ENCODE measurements at regions not wholly inside any gene's neighbourhood (a gene's known extent, or its start where the extent isn't known, plus 50 kb on each side); places are given as distances from the start of the nearest gene placed in this dataset.

DNA sequence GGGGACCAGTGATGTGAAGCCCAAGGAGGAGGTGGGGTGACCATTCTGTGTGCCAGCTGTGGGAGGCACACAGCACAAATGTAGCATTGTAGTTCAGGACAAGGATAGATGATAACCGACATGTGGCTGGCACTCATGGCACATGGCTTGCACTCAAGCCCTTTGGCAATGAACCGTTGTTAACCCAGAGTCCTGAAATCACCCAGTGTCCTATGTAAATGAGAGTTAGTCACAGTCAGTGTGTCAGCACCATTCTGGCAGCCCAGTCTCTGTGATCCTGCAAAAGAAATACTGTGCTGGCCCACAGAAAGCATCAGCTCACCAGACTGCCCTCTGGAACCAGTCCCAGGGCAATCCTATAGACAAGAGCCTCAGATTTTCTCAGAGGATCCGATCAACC, 339.3 kb downstream of the MID1IP1 start:
- H3K79me1 ChIP-seq (ENCODE audit: insufficient read depth, low read depth, low read length, poor library complexity, severe bottlenecking), result no peaks in the 10 kb centered on the region

More for the DNA sequence above, 339.3 kb downstream of the MID1IP1 start:
- H2BK120ac ChIP-seq (ENCODE audit: low read depth, low read length, poor library complexity, severe bottlenecking), result no peak overlapping the region
- no peak overlapping the region for H2AFZ ChIP-seq (ENCODE audit: low read length)
- no peak overlapping the region for H3K27ac ChIP-seq (ENCODE audit: insufficient read length, low read depth, low read length)
- no peak overlapping the region for H4K5ac ChIP-seq (ENCODE audit: insufficient read length, low read depth, low read length)
- H3K36me3 Mint-ChIP-seq (ENCODE audit: insufficient read depth in 1 of 3, low read depth in 3 of 3), result peaks cover 0 to 8% (median 4%) of the 10 kb centered on the region in 3 experiments; a peak in 5 of 7 replicates
- no peaks in the 10 kb centered on the region; a peak in 1 of 4 replicates for H3K4me1 Mint-ChIP-seq
- H2BK5ac ChIP-seq (ENCODE audit: insufficient read length, low read length), result no peak overlapping the region
- no CpG with 5 or more reads among the region's 3 CpGs for WGBS (ENCODE audit: extremely low coverage, insufficient read length, low lambda C conversion rate)
- no peak overlapping the region for H3K23ac ChIP-seq (ENCODE audit: insufficient read length, low read depth, low read length)
- no peaks in the 10 kb centered on the region for H3K9me3 ChIP-seq (ENCODE audit: control insufficient read depth, low read depth, low read length)
- peaks cover 2% of the 10 kb centered on the region; the same call in 1 of the 2 replicates for H3K4me1 ChIP-seq (ENCODE audit: insufficient read depth, low read length)
- H3K4me3 Mint-ChIP-seq, result no peak overlapping the region
- H3K14ac ChIP-seq (ENCODE audit: insufficient read depth, low read length), result no peak overlapping the region
- no peak overlapping the region for H3K27ac Mint-ChIP-seq
- no peak overlapping the region for H3K18ac ChIP-seq (ENCODE audit: insufficient read length, low read depth, low read length)
- H3K9me3 Mint-ChIP-seq, result peaks cover 63 to 79% of the 10 kb centered on the region in 2 experiments
- no peak overlapping the region for H3K4ac ChIP-seq (ENCODE audit: low read depth, low read length)
- H3K23me2 ChIP-seq (ENCODE audit: insufficient read length, low read depth, low read length, poor library complexity, severe bottlenecking), result no peaks in the 10 kb centered on the region
- H4K20me1 ChIP-seq (ENCODE audit: control insufficient read depth, insufficient read depth, insufficient read length), result no peaks in the 10 kb centered on the region
- no peak for DNase-seq
- no peak overlapping the region for H4K91ac ChIP-seq (ENCODE audit: insufficient read length, low read depth, low read length)
- H3K27me3 ChIP-seq (ENCODE audit: insufficient read depth, low read length), result no peaks in the 10 kb centered on the region
- no peak for TF ChIP-seq CTCF (conservative IDR thresholded peaks at IDR 0.05)
- H3K4me2 ChIP-seq (ENCODE audit: insufficient read depth, insufficient read length, low read length), result no peak overlapping the region
- H3T11ph ChIP-seq (ENCODE audit: low read length), result no peak overlapping the region
- H2BK20ac ChIP-seq (ENCODE audit: low read depth, low read length, poor library complexity, severe bottlenecking), result no peak overlapping the region
- no peak overlapping the region for H3K56ac ChIP-seq (ENCODE audit: insufficient read length, low read depth, low read length)
- H2BK12ac ChIP-seq (ENCODE audit: insufficient read length, low read depth, low read length), result no peak overlapping the region
- H3K27me3 Mint-ChIP-seq (ENCODE audit: low read depth), result no peaks in the 10 kb centered on the region
- H3K9ac ChIP-seq (ENCODE audit: extremely low read depth, insufficient read length, low read length), result no peak overlapping the region
- no peaks in the 10 kb centered on the region for H3K79me2 ChIP-seq (ENCODE audit: insufficient read depth, low read length)
- no peak overlapping the region for H2BK15ac ChIP-seq (ENCODE audit: low read depth, low read length)
- H2AK5ac ChIP-seq (ENCODE audit: insufficient read length, low read length), result no peak overlapping the region
- H4K8ac ChIP-seq (replicated peaks; ENCODE audit: insufficient read length, low read depth, low read length), result no peak overlapping the region

All from H9 (cell line).